H9 (cell line): ENCODE measurements at regions not wholly inside any gene's neighbourhood (a gene's known extent, or its start where the extent isn't known, plus 50 kb on each side); places are given as distances from the start of the nearest gene placed in this dataset.

Source experiments
- DNase-seq: peaks from one replicate; pipeline ENCODE4 v3.0.0-alpha.2; 2017
- H2AFZ ChIP-seq: one replicate; pipeline ENCODE4 v1.6.1; 2013; ENCODE audit warnings: mild to moderate bottlenecking, low read length, control low read depth, moderate library complexity
- H2AK5ac ChIP-seq: 2 replicates; pipeline ENCODE4 v1.6.1; 2013; ENCODE audit warnings: low read length, control low read depth, mixed read lengths; ENCODE audit not compliant: insufficient read length
- H2BK120ac ChIP-seq: one replicate; pipeline ENCODE4 v1.6.1; 2013; ENCODE audit warnings: low read depth, mild to moderate bottlenecking, low read length, control low read depth, inconsistent platforms; ENCODE audit not compliant: poor library complexity, severe bottlenecking
- H2BK12ac ChIP-seq: 2 replicates; pipeline ENCODE4 v1.6.1; 2013; ENCODE audit warnings: low read length, control low read depth, mixed read lengths, low read depth; ENCODE audit not compliant: insufficient read length
- H2BK15ac ChIP-seq: 2 replicates; pipeline ENCODE4 v1.6.1; 2013; ENCODE audit warnings: low read depth, low read length, control low read depth
- H2BK20ac ChIP-seq: one replicate; pipeline ENCODE4 v1.6.1; 2013; ENCODE audit warnings: low read depth, mild to moderate bottlenecking, low read length, control low read depth, inconsistent platforms; ENCODE audit not compliant: poor library complexity, severe bottlenecking
- H2BK5ac ChIP-seq: 2 replicates; pipeline ENCODE4 v1.6.1; 2013; ENCODE audit warnings: low read length, control low read depth, mixed read lengths; ENCODE audit not compliant: insufficient read length
- H3K14ac ChIP-seq: 2 replicates; pipeline ENCODE4 v1.6.1; 2013; ENCODE audit warnings: low read length, control low read depth; ENCODE audit not compliant: insufficient read depth
- H3K18ac ChIP-seq: 2 replicates; pipeline ENCODE4 v1.6.1; 2013; ENCODE audit warnings: low read depth, mild to moderate bottlenecking, mixed read lengths, low read length, control low read depth; ENCODE audit not compliant: insufficient read length
- H3K23ac ChIP-seq: 2 replicates; pipeline ENCODE4 v1.6.1; 2013; ENCODE audit warnings: low read length, control low read depth, mixed read lengths, low read depth; ENCODE audit not compliant: insufficient read length
- H3K23me2 ChIP-seq: 2 replicates; pipeline ENCODE4 v1.6.1; 2013; ENCODE audit warnings: low read depth, mild to moderate bottlenecking, mixed read lengths, low read length, control low read depth; ENCODE audit not compliant: insufficient read length, poor library complexity, severe bottlenecking
- H3K27ac ChIP-seq: 2 replicates; pipeline ENCODE4 v1.5.1; 2013; ENCODE audit warnings: low read length, control low read depth, mixed read lengths, low read depth; ENCODE audit not compliant: insufficient read length
- H3K27me3 ChIP-seq: 2 replicates; pipeline ENCODE4 v1.6.1; 2013; ENCODE audit warnings: low read length, control low read depth, inconsistent platforms; ENCODE audit not compliant: insufficient read depth
- H3K4ac ChIP-seq: 2 replicates; pipeline ENCODE4 v1.6.1; 2013; ENCODE audit warnings: low read depth, mild to moderate bottlenecking, control low read depth, inconsistent platforms, low read length, moderate library complexity
- H3K4me1 ChIP-seq: 2 replicates; pipeline ENCODE4 v1.6.1; 2013; ENCODE audit warnings: low read length, control low read depth, inconsistent platforms; ENCODE audit not compliant: insufficient read depth
- H3K4me2 ChIP-seq: 2 replicates; pipeline ENCODE4 v1.6.1; 2013; ENCODE audit warnings: low read length, control low read depth, mixed read lengths; ENCODE audit not compliant: insufficient read length, insufficient read depth
- H3K56ac ChIP-seq: 2 replicates; pipeline ENCODE4 v1.6.1; 2013; ENCODE audit warnings: low read depth, mild to moderate bottlenecking, mixed read lengths, low read length, control low read depth; ENCODE audit not compliant: insufficient read length
- H3K79me1 ChIP-seq: 2 replicates; pipeline ENCODE4 v1.6.1; 2013; ENCODE audit warnings: low read depth, mild to moderate bottlenecking, moderate library complexity, low read length, control low read depth, inconsistent platforms; ENCODE audit not compliant: insufficient read depth, poor library complexity, severe bottlenecking
- H3K79me2 ChIP-seq: 2 replicates; pipeline ENCODE4 v1.6.1; 2013; ENCODE audit warnings: low read length, control low read depth, inconsistent platforms; ENCODE audit not compliant: insufficient read depth
- H3K9ac ChIP-seq: 2 replicates; pipeline ENCODE4 v1.6.1; 2013; ENCODE audit warnings: low read length, control low read depth, mixed read lengths; ENCODE audit not compliant: insufficient read length; ENCODE audit errors: extremely low read depth
- H3K9me3 ChIP-seq: one replicate; pipeline ENCODE4 v1.6.1; 2013; ENCODE audit warnings: low read depth, low read length, inconsistent platforms; ENCODE audit not compliant: control insufficient read depth
- H3T11ph ChIP-seq: one replicate; pipeline ENCODE4 v1.6.1; 2013; ENCODE audit warnings: mild to moderate bottlenecking, low read length, control low read depth, inconsistent platforms
- H4K20me1 ChIP-seq: one replicate; pipeline ENCODE4 v1.6.1; 2013; ENCODE audit not compliant: control insufficient read depth, insufficient read length, insufficient read depth
- H4K5ac ChIP-seq: 2 replicates; pipeline ENCODE4 v1.6.1; 2013; ENCODE audit warnings: low read depth, mild to moderate bottlenecking, mixed read lengths, low read length, control low read depth; ENCODE audit not compliant: insufficient read length
- H4K8ac ChIP-seq: replicated peaks from 2 replicates; pipeline ENCODE4 v1.6.1; 2013; ENCODE audit warnings: low read length, control low read depth, mixed read lengths, low read depth; ENCODE audit not compliant: insufficient read length
- H4K91ac ChIP-seq: 2 replicates; pipeline ENCODE4 v1.6.1; 2013; ENCODE audit warnings: low read depth, mild to moderate bottlenecking, moderate library complexity, mixed read lengths, low read length, control low read depth; ENCODE audit not compliant: insufficient read length
- H3K27ac Mint-ChIP-seq, 3 experiments: 2 replicates in 2 of 3; 3 replicates in 1 of 3; pipeline ENCODE4 v1.8.0; 2020 to 2021; ENCODE audit warnings: mixed read lengths in 3 of 3, mild to moderate bottlenecking in 1 of 3, moderate library complexity in 1 of 3
- H3K27me3 Mint-ChIP-seq: 2 replicates; pipeline ENCODE4 v1.8.0; 2021; ENCODE audit warnings: low read depth, mild to moderate bottlenecking, moderate library complexity, mixed read lengths
- H3K36me3 Mint-ChIP-seq, 3 experiments: 2 replicates in 2 of 3; 3 replicates in 1 of 3; pipeline ENCODE4 v1.8.0; 2020 to 2021; ENCODE audit warnings: low read depth in 3 of 3, mixed read lengths in 3 of 3; ENCODE audit not compliant: insufficient read depth in 1 of 3
- H3K4me1 Mint-ChIP-seq, 2 experiments: 2 replicates each; pipeline ENCODE4 v1.8.0; 2020; ENCODE audit warnings: mixed read lengths in 2 of 2
- H3K4me3 Mint-ChIP-seq, 2 experiments: 2 replicates in 1 of 2; 3 replicates in 1 of 2; pipeline ENCODE4 v1.8.0; 2020 to 2021; ENCODE audit warnings: mild to moderate bottlenecking in 2 of 2, mixed read lengths in 2 of 2, moderate library complexity in 1 of 2
- H3K9me3 Mint-ChIP-seq, 2 experiments: 2 replicates in 1 of 2; 3 replicates in 1 of 2; pipeline ENCODE4 v1.8.0; 2020; ENCODE audit warnings: mild to moderate bottlenecking in 2 of 2, mixed read lengths in 2 of 2, moderate library complexity in 1 of 2
- WGBS: extraction: QIAGEN DNeasy Blood & Tissue Kit; methylation state at CpG from one replicate; pipeline ENCODE4 v1.1.7; 2013; ENCODE audit warnings: missing lambda C conversion rate, low lambda C conversion rate, mixed read lengths; ENCODE audit not compliant: insufficient read length; ENCODE audit errors: extremely low coverage; 5-methylcytosine and 5-hydroxymethylcytosine counted together
- TF ChIP-seq, protein P1 (sequence below): fragments of 200-600 bp; sonication (generic); conservative IDR thresholded peaks from 3 replicates; pipeline ENCODE4 v1.8.0; 2021; ENCODE audit warnings: antibody characterized with exemption, mild to moderate bottlenecking

DNA sequence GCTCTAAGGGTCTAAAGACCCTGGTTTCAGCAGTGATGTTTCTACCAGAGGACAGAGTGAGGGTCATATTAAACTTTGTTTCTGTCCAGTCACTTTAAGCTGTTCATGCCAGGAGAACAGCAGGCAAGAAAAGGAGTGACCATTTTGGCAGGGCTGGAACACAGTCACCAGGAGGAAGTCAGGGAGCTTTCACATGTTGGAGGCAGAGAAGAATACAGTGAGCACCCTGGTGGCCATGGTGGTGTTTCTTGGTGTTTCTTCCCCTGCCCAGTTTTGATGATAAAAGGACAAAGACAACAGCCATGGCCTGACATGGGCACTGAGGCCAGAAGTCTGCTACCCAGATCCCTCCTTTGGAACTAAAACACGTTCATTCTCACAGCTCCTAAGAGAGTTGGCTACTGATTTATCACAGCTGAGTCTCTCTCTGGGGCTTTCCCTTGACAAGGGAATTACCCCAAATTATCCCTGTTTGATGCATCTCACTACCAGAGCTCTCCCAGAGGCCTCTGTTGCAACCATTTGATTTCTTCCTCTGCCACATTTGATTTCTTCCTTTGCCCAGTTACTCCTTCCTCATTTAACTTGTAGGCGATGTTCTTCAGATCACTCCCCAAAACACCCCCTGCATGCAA, 106.4 kb upstream of the NWD2 start:
- no peaks in the 10 kb centered on the region for H3K36me3 Mint-ChIP-seq
- no peak overlapping the region for H2BK15ac ChIP-seq
- H3K79me2 ChIP-seq: no peaks in the 10 kb centered on the region
- H3K27me3 Mint-ChIP-seq: no peaks in the 10 kb centered on the region
- H3K9me3 Mint-ChIP-seq: no peaks in the 10 kb centered on the region; a peak in 2 of 5 replicates
- no peak overlapping the region for H3K14ac ChIP-seq
- H3K27ac Mint-ChIP-seq: peak overlapping the region in 1 of 3 experiments; percentile 65; a peak in 1 of 7 replicates
- H3T11ph ChIP-seq: no peak overlapping the region
- DNase-seq: no peak
- no peak overlapping the region for H3K56ac ChIP-seq
- H4K5ac ChIP-seq: no peak overlapping the region
- no peaks in the 10 kb centered on the region for H3K27me3 ChIP-seq
- WGBS: no CpG with 5 or more reads among the region's 2 CpGs
- no peak overlapping the region for H3K9ac ChIP-seq
- no peaks in the 10 kb centered on the region for H3K23me2 ChIP-seq
- TF ChIP-seq, protein P1, sequence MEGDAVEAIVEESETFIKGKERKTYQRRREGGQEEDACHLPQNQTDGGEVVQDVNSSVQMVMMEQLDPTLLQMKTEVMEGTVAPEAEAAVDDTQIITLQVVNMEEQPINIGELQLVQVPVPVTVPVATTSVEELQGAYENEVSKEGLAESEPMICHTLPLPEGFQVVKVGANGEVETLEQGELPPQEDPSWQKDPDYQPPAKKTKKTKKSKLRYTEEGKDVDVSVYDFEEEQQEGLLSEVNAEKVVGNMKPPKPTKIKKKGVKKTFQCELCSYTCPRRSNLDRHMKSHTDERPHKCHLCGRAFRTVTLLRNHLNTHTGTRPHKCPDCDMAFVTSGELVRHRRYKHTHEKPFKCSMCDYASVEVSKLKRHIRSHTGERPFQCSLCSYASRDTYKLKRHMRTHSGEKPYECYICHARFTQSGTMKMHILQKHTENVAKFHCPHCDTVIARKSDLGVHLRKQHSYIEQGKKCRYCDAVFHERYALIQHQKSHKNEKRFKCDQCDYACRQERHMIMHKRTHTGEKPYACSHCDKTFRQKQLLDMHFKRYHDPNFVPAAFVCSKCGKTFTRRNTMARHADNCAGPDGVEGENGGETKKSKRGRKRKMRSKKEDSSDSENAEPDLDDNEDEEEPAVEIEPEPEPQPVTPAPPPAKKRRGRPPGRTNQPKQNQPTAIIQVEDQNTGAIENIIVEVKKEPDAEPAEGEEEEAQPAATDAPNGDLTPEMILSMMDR: no peak
- no peak overlapping the region for H3K4me3 Mint-ChIP-seq
- no peak overlapping the region for H2AK5ac ChIP-seq
- no peak overlapping the region for H3K18ac ChIP-seq
- H3K23ac ChIP-seq: no peak overlapping the region
- H3K4ac ChIP-seq: no peak overlapping the region
- no peak overlapping the region for H2AFZ ChIP-seq
- no peak overlapping the region for H2BK12ac ChIP-seq
- no peaks in the 10 kb centered on the region for H3K9me3 ChIP-seq
- H3K27ac ChIP-seq: no peak overlapping the region
- no peaks in the 10 kb centered on the region for H3K4me1 ChIP-seq
- H3K79me1 ChIP-seq: no peaks in the 10 kb centered on the region
- no peaks in the 10 kb centered on the region for H3K4me1 Mint-ChIP-seq
- H3K4me2 ChIP-seq: no peak overlapping the region
- no peaks in the 10 kb centered on the region for H4K20me1 ChIP-seq
- H4K8ac ChIP-seq: no peak overlapping the region
- H2BK120ac ChIP-seq: no peak overlapping the region
- no peak overlapping the region for H2BK20ac ChIP-seq
- no peak overlapping the region for H2BK5ac ChIP-seq
- no peak overlapping the region for H4K91ac ChIP-seq
